GM18511 (cell line): ENCODE measurements at regions not wholly inside any gene's neighbourhood (a gene's known extent, or its start where the extent isn't known, plus 50 kb on each side); places are given as distances from the start of the nearest gene placed in this dataset.
A peak's percentile ranks its signal among the peaks of the same experiment; 100 is the strongest.
"Not testable (repeated sequence)": the region's sequence is repeated elsewhere in the genome, so short reads cannot be mapped to it uniquely, and the experiment has no call there.

Source experiments
- ATAC-seq: cut with Tn5 transposase; IDR thresholded peaks from one replicate; pipeline ENCODE4 v1.9.1; 2021; ENCODE audit warnings: mild to moderate bottlenecking, moderate library complexity; ENCODE audit not compliant: unreplicated experiment

DNA sequence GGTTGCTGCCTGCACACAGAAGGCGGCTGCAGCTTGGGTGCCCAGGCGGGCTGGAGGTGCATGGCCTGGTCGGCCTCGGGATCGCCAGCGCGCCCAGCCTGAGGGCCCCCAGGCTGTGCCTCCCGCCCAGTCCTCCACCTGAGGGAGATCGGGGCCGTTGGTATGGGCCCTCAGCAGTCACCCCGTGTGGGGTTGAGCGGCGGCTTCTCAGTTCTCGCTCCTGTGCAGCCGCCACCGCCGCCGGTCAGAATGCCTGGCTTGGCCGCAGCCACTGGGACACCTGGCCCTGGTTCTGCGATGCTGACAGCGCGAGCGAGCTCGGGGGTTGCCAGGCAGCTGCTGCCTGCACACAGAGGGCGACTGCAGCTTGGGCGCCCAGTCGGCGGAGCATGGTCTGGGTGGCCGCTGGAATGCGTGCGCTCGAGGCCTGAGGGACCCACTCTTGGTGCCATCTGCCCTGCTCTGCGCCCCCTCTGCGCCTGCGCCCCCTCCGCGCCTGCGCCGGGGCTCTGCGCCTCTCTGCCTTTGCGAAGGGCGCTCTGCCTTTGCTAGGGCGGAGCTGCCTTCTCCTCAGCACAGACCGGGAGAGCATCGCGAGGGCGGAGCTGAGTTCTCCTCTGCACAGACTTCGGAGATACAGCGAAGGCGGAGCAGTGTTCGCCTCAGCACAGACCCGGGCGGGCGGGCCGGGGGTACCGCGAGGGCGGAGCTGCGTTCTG is 84.6 kb upstream of the ZNG1F start:
- ATAC-seq, result peak; percentile 100

DNA sequence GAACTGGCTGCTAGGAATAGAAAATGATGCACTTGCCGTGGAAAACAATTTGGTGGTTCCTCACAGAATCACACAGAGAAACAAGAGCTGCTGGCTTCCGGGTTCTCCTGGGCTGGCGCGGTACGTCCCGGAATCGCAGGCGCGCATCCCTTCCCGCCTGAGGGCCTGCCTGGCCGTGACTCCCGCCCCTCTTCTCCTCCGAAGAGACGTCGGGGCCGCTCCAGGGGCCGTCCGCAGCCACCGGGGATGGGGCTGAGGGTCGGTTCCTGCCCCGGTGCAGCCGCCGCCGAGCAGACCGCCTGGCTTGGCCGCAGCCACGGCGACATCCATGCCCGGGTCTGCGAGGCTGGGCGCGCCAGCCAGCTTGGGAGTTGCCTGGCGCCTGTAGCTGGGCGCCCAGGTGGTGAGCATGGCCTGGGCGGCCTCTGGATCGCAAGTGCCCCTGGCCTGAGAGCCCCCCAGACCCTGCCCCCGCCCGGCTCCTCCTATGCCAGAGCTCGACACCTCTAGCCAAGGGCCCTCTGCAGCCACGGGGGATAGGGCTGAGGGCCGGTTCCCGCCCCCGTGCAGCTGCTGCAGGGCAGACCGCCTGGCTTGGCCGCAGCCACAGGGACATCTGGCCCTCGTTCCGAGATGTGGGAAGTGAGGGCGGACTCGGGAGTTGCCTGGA is 83.9 kb upstream of the ZNG1F start:
- ATAC-seq, result peak; percentile 35

DNA sequence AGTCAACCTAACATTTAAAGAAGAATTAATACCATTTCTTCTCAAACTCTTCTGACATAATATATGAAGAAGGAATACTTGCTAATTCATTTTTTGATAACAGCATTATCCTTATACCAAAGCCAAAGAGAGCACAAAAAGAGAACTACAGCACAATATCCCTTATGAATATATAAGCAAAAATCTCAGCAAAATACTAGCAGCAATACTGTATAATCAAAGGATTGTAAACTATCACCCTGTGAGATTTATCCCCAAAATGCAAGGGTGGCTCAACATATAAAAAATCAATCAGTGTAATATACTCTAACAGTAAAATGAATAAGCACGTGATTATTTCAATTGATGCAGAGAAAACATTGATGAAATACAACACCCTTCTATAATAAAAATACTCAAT is 81.9 kb upstream of the ZNG1F start:
- not testable (repeated sequence) for ATAC-seq

DNA sequence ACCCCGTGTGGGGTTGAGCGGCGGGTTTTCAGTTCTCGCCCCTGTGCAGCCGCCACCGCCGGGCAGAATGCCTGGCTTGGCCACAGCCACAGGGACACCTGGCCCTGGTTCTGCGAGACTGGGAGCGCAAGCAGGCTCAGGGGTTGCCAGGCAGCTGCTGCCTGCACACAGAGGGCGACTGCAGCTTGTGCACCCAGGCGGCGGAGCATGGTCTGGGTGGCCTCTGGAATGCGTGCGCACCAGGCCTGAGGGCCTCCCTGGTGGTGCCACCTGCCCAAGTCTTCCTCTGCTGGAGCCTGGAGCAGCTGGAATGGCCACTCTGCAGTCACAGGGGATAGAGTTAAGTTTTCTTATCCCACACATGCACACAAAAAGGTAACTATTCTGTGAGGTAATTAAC is 80.4 kb upstream of the ZNG1F start:
- not testable (repeated sequence) for ATAC-seq

DNA sequence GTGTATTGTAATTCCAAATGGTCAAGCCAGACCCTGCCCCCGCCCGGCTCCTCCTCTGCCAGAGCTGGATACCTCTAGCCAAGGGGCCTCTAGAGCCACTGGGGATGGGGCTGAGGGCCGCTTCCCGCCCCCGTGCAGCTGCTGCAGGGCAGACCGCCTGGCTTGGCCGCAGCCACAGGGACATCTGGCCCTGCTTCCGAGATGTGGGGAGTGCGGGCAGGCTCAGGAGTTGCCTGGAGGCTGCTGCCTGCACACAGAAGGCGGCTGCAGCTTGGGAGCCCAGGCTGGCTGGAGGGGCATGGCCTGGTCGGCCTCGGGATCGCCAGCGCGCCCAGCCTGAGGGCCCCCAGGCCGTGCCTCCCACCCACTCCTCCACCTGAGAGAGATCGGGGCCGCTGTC is 79.9 kb upstream of the ZNG1F start:
- not testable (repeated sequence) for ATAC-seq

DNA sequence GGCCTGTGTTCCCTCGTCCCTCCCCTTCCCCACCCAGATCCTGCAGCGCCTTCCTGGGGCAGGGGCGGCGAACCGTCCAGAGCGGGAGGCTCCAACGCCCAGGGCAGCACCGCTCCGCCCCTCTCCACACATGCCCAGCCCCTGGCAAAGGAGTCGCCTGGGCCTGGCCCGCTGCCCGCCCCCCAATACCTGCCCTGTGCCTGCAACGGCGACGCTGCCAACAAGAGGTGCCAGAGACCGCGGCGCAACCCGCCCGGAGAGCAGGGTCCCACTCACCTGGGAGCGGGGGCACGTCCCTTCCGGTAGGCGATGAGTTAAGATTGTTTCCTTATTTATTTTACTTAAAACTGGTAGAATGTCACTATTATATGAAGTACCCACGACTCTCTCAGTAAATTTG is 77.5 kb upstream of the ZNG1F start:
- ATAC-seq, result not testable (repeated sequence)

DNA sequence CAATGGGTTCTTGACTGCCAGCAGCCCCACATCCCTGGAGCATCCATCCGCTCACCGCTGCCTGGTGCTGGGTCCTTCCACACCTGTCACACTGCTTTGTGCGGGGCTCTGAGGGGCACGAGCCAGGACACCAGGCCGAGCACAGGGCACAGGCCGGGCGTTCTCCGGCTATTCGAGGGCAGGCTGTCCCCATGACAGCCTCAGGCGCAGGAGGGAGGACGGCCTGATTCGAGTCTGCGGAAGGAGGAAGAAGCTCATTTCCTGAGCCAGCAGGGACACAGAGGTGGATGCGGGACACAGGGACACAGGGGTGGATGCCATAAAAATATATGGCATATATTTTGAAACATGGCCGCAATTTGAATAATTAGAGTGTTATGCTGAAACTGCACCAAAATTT is 76.9 kb upstream of the ZNG1F start:
- ATAC-seq, result not testable (repeated sequence)

DNA sequence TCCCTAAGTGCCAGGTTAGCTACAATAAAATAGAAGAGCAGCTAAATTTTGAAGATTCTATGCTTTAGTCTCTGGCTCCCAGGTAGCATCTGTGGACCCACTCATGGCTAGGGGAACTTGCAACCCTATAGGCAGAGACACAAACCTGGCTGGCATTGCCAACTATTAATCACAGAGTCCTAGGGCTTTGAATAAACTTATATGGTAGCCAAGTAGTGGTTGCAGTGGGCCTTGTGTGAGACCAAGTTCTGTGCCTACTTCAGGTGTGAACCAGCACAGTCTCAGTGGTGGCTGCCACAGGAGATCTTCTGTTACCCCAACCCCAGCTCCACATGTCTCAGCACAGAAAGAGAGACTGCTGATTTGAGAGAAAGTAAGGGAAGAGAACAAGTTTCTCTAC is 62.9 kb upstream of the ZNG1F start:
- not testable (repeated sequence) for ATAC-seq

DNA sequence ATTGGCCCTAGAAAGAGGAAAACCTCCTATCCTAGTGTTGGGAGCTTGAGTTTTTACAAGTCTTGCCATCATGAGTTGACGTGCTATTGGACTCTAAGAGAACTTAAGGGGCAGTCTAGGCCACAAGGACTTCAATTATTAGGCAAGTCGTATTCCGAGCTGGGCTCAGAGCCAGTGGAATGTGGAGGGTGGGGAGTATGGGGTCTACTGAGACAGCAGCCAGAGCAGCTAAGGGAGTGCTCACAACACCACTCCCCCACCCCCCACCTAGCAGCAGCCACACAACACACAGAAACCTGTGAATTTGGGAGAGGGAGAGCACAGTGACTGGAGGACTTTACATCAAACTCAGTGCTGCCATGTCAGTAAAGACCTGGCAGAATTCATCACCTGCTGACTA is 62.0 kb upstream of the ZNG1F start:
- ATAC-seq, result not testable (repeated sequence)

DNA sequence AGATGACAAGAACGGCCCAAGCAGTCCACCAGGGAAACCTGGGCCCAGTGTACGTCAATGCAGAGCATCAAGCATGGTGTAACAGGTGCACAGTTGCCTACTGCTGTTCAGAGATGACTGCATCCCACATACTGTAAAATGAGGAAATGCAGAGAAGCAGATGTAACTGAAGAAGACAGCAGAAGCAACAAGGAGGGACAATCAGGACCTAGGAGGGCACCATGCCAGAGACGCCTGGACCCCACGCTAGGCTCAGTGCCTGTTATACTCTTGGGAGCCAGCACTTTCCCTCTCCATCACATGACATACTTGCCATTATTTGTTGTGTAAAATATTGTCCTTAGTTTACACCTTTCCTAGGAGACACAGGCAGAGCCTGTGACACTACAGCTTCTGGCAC is 57.6 kb upstream of the ZNG1F start:
- not testable (repeated sequence) for ATAC-seq
